Hepatocyte (in vitro differentiated cells): ENCODE measurements at regions not wholly inside any gene's neighbourhood (a gene's known extent, or its start where the extent isn't known, plus 50 kb on each side); places are given as distances from the start of the nearest gene placed in this dataset.

Experiments used
- DNase-seq: peaks from one replicate; pipeline ENCODE4 v3.0.0-alpha.2; 2016; ENCODE audit warnings: low spot score
- H2AFZ ChIP-seq: fragments of 200-600 bp; sonication (generic); 2 replicates; pipeline ENCODE4 v1.6.0; 2016; ENCODE audit warnings: antibody characterized with exemption, mild to moderate bottlenecking
- H3K27ac ChIP-seq: fragments of 200-600 bp; sonication (generic); 2 replicates; pipeline ENCODE4 v1.5.1; 2016; ENCODE audit warnings: mild to moderate bottlenecking
- H3K27me3 ChIP-seq: fragments of 200-600 bp; sonication (generic); 2 replicates; pipeline ENCODE4 v1.6.1; 2016
- H3K36me3 ChIP-seq: fragments of 200-600 bp; sonication (generic); replicated peaks from 2 replicates; pipeline ENCODE4 v1.5.1; 2016; ENCODE audit warnings: low read depth; ENCODE audit not compliant: insufficient read depth
- H3K4me1 ChIP-seq: fragments of 200-600 bp; sonication (generic); 2 replicates; pipeline ENCODE4 v1.5.1; 2016; ENCODE audit warnings: mild to moderate bottlenecking, moderate library complexity; ENCODE audit not compliant: insufficient read depth
- H3K4me2 ChIP-seq: fragments of 200-600 bp; sonication (generic); 2 replicates; pipeline ENCODE4 v1.6.0; 2016
- H3K4me3 ChIP-seq: fragments of 200-600 bp; sonication (generic); 2 replicates; pipeline ENCODE4 v1.5.1; 2016; ENCODE audit warnings: mild to moderate bottlenecking
- H3K79me2 ChIP-seq: fragments of 200-600 bp; sonication (generic); 2 replicates; pipeline ENCODE4 v1.6.0; 2017; ENCODE audit warnings: mild to moderate bottlenecking
- H3K9me2 ChIP-seq: fragments of 200-600 bp; sonication (generic); replicated peaks from 2 replicates; pipeline ENCODE4 v1.6.0; 2017; ENCODE audit warnings: mild to moderate bottlenecking; ENCODE audit not compliant: insufficient read depth
- H3K9me3 ChIP-seq: fragments of 200-600 bp; sonication (generic); 2 replicates; pipeline ENCODE4 v1.5.1; 2016; ENCODE audit warnings: low read depth, mild to moderate bottlenecking
- H4K20me1 ChIP-seq: fragments of 200-600 bp; sonication (generic); 2 replicates; pipeline ENCODE4 v1.6.0; 2016; ENCODE audit warnings: mild to moderate bottlenecking; ENCODE audit not compliant: insufficient read depth, poor library complexity, severe bottlenecking
- CTCF ChIP-seq: fragments of 200-600 bp; sonication (generic); IDR thresholded peaks from 2 replicates; pipeline ENCODE4 v1.5.1; 2016; ENCODE audit warnings: antibody characterized with exemption, mild to moderate bottlenecking; ENCODE audit not compliant: poor library complexity
- EZH2 ChIP-seq: fragments of 200-600 bp; sonication (generic); IDR thresholded peaks from 2 replicates; pipeline ENCODE4 v1.6.1; 2016; ENCODE audit warnings: antibody characterized with exemption, mild to moderate bottlenecking, borderline replicate concordance
- EZH2phosphoT487 ChIP-seq: fragments of 200-600 bp; sonication (generic); IDR thresholded peaks from one replicate; pipeline ENCODE4 v1.6.1; 2018; ENCODE audit warnings: antibody characterized with exemption, mild to moderate bottlenecking, low read depth, moderate library complexity; ENCODE audit not compliant: unreplicated experiment, severe bottlenecking
- WGBS: methylation state at CpG from one replicate; pipeline ENCODE4 v1.1.6; 2016; ENCODE audit warnings: low lambda C conversion rate; ENCODE audit errors: missing lambda C conversion rate; 5-methylcytosine and 5-hydroxymethylcytosine counted together

GRCh38 chr13:33611121-33611805 lies 206.7 kb upstream of the RFC3 start:
- H3K36me3 ChIP-seq, result no peaks in the 10 kb centered on the region
- H3K4me2 ChIP-seq, result no peak overlapping the region
- no peaks in the 10 kb centered on the region for H3K9me3 ChIP-seq
- no peak for DNase-seq
- 81% methylated on average over 14 of the region's 14 CpGs for WGBS
- no peak overlapping the region for H3K27ac ChIP-seq
- H3K9me2 ChIP-seq, result no peaks in the 10 kb centered on the region
- no peak overlapping the region for H2AFZ ChIP-seq
- no peak overlapping the region for H3K4me3 ChIP-seq
- no peaks in the 10 kb centered on the region for H3K27me3 ChIP-seq
- TF ChIP-seq CTCF, result no peak
- TF ChIP-seq EZH2phosphoT487, result no peak
- no peak for TF ChIP-seq EZH2
- H3K79me2 ChIP-seq, result no peaks in the 10 kb centered on the region
- H3K4me1 ChIP-seq, result no peaks in the 10 kb centered on the region
- H4K20me1 ChIP-seq, result no peaks in the 10 kb centered on the region

- DNase-seq, result no peak
- Histone ChIP-seq H4K20me1 (no peaks in the 10 kb centered on the region), H3K27me3 (no peaks in the 10 kb centered on the region), H3K4me1 (no peaks in the 10 kb centered on the region), H3K36me3 (no peaks in the 10 kb centered on the region), H3K9me2 (no peaks in the 10 kb centered on the region), H3K9me3 (no peaks in the 10 kb centered on the region), H3K27ac (no peak overlapping the region), H3K4me2 (no peak overlapping the region), H3K79me2 (no peaks in the 10 kb centered on the region), H3K4me3 (no peak overlapping the region), H2AFZ (no peak overlapping the region)
- no peak for TF ChIP-seq EZH2
- TF ChIP-seq EZH2phosphoT487, result no peak
- TF ChIP-seq CTCF, result no peak
- WGBS, result 70% methylated on average over 4 of the region's 4 CpGs
These were observed 205.0 kb upstream of the RFC3 start for GRCh38 chr13:33612641-33613638.

- H3K4me2 ChIP-seq, result no peak overlapping the region
- H3K9me2 ChIP-seq, result no peaks in the 10 kb centered on the region
- no peaks in the 10 kb centered on the region for H3K27me3 ChIP-seq
- H3K4me1 ChIP-seq, result no peaks in the 10 kb centered on the region
- H3K4me3 ChIP-seq, result no peak overlapping the region
- no peaks in the 10 kb centered on the region for H3K9me3 ChIP-seq
- no peaks in the 10 kb centered on the region for H3K79me2 ChIP-seq
- no peak overlapping the region for H3K27ac ChIP-seq
- TF ChIP-seq CTCF (no peak), EZH2 (no peak), EZH2phosphoT487 (no peak)
- no peaks in the 10 kb centered on the region for H4K20me1 ChIP-seq
- H3K36me3 ChIP-seq, result no peaks in the 10 kb centered on the region
- no peak overlapping the region for H2AFZ ChIP-seq
- 89% methylated on average over 2 of the region's 2 CpGs for WGBS
- DNase-seq, result no peak
These were observed 202.5 kb upstream of the RFC3 start for GRCh38 chr13:33615436-33615835.
